HCT116 (cell line): ENCODE measurements at regions not wholly inside any gene's neighbourhood (a gene's known extent, or its start where the extent isn't known, plus 50 kb on each side); places are given as distances from the start of the nearest gene placed in this dataset.

Experiments
- ATAC-seq: fragments of 200-7000 bp; cut with Tn5 transposase; 2 replicates; pipeline ENCODE4 v1.9.1; 2020; ENCODE audit warnings: mild to moderate bottlenecking, moderate library complexity
- BruUV-seq: library from RNA; stranded (reverse); fragments of 400-500 nt; replicated peaks from 2 replicates; lab custom pipeline; 2021; lab: Mats Ljungman, UMichigan
- CTCF ChIA-PET: fragments of 300-600 bp; sonication (Branson Sonifier 250); formaldehyde crosslinking; loops from one replicate; lab custom pipeline; 2021; ENCODE audit warnings: antibody characterized with exemption; lab: Charles Lee
- POLR2A ChIA-PET: fragments of 300-600, 350-600 bp; sonication (Branson Sonifier 250); formaldehyde crosslinking; loops from one replicate; lab custom pipeline; 2021; ENCODE audit warnings: antibody characterized with exemption; lab: Charles Lee
- RAD21 ChIA-PET, 2 experiments: fragments of 300-600 bp; sonication (Branson Sonifier 250); formaldehyde crosslinking; loops; one replicate each; lab custom pipeline; 2023; ENCODE audit warnings: low total read pairs in 2 of 2; ENCODE audit not compliant: uncharacterized antibody in 2 of 2, unreplicated experiment in 2 of 2, low non-redundant PET in 1 of 2; lab: Charles Lee
- DNase-seq: peaks from one replicate; pipeline ENCODE4 v3.0.0-alpha.2; 2010; ENCODE audit warnings: low read depth, low spot score
- H2AFZ ChIP-seq: fragments of 200-600 bp; shearing (Covaris generic), sonication (generic); 2 replicates; pipeline ENCODE4 v1.6.1; 2017; ENCODE audit warnings: low read depth, mixed run types, mixed read lengths, antibody characterized with exemption, low read length; ENCODE audit not compliant: poor library complexity, severe bottlenecking
- H3K27ac ChIP-seq: 2 replicates; pipeline ENCODE4 v1.5.1; 2012; ENCODE audit warnings: low read depth, low read length
- H3K27me3 ChIP-seq: fragments of 200-600 bp; sonication (generic); 2 replicates; pipeline ENCODE4 v1.6.1; 2016; ENCODE audit warnings: mixed run types, low read length, mixed read lengths; ENCODE audit not compliant: insufficient read depth
- H3K36me3 ChIP-seq, 2 experiments: fragments of 200-500 bp in 1 of 2; fragments of 200-600 bp in 1 of 2; sonication (Bioruptor generic) in 1 of 2; sonication (generic) in 1 of 2; 2 replicates each; pipeline versions ENCODE4 v1.5.1 to v1.6.1; 2014 to 2016; ENCODE audit warnings: low read length in 2 of 2, inconsistent platforms in 1 of 2, mixed read lengths in 1 of 2, mixed run types in 1 of 2; ENCODE audit not compliant: insufficient read depth in 2 of 2, control insufficient read depth in 1 of 2
- H3K4me1 ChIP-seq, 2 experiments: fragments of 200-600 bp in 1 of 2; sonication (generic) in 1 of 2; 2 replicates each; pipeline versions ENCODE4 v1.5.1 to v1.6.1; 2012 to 2017; ENCODE audit warnings: low read length in 2 of 2, inconsistent platforms in 1 of 2, mild to moderate bottlenecking in 1 of 2, mixed read lengths in 1 of 2, mixed run types in 1 of 2, moderate library complexity in 1 of 2; ENCODE audit not compliant: insufficient read depth in 2 of 2, control insufficient read depth in 1 of 2
- H3K4me2 ChIP-seq: fragments of 200-600 bp; sonication (generic); 2 replicates; pipeline ENCODE4 v1.6.1; 2017; ENCODE audit warnings: mixed run types, low read length, mixed read lengths
- H3K4me3 ChIP-seq, 2 experiments: fragments of 200-600 bp in 1 of 2; sonication (generic) in 1 of 2; replicated peaks in 1 of 2; 2 replicates each; pipeline ENCODE4 v1.5.1; 2011 to 2016; ENCODE audit warnings: low read length in 2 of 2, control low read depth in 1 of 2, low read depth in 1 of 2, mild to moderate bottlenecking in 1 of 2, mixed read lengths in 1 of 2, mixed run types in 1 of 2
- H3K79me2 ChIP-seq: fragments of 200-600 bp; sonication (generic); 2 replicates; pipeline ENCODE4 v1.6.1; 2017; ENCODE audit warnings: mild to moderate bottlenecking, mixed run types, low read length, moderate library complexity, mixed read lengths; ENCODE audit not compliant: insufficient read depth
- H3K9ac ChIP-seq: fragments of 200-600 bp; sonication (generic); 2 replicates; pipeline ENCODE4 v1.6.1; 2016; ENCODE audit warnings: low read length, mixed read lengths
- H3K9me2 ChIP-seq: fragments of 200-600 bp; sonication (generic), shearing (Covaris generic); 2 replicates; pipeline ENCODE4 v1.6.1; 2017; ENCODE audit warnings: mixed run types, mild to moderate bottlenecking, moderate library complexity; ENCODE audit not compliant: insufficient read depth
- H3K9me3 ChIP-seq, 2 experiments: fragments of 200-500 bp in 1 of 2; fragments of 200-600 bp in 1 of 2; sonication (Bioruptor generic) in 1 of 2; sonication (generic) in 1 of 2; 2 replicates each; pipeline ENCODE4 v1.6.1; 2014 to 2017; ENCODE audit warnings: low read length in 2 of 2, mixed read lengths in 2 of 2, inconsistent platforms in 1 of 2, low read depth in 1 of 2, mild to moderate bottlenecking in 1 of 2, mixed run types in 1 of 2, moderate library complexity in 1 of 2; ENCODE audit not compliant: control insufficient read depth in 1 of 2, insufficient read depth in 1 of 2
- H4K20me1 ChIP-seq: fragments of 200-600 bp; sonication (generic), shearing (Covaris generic); 2 replicates; pipeline ENCODE4 v1.6.1; 2017; ENCODE audit warnings: mixed run types, mild to moderate bottlenecking, moderate library complexity; ENCODE audit not compliant: insufficient read depth
- CBX3 ChIP-seq: IDR thresholded peaks from 2 replicates; pipeline ENCODE4 v1.6.1; 2012; ENCODE audit warnings: low read depth
- CEBPB ChIP-seq: IDR thresholded peaks from 2 replicates; pipeline ENCODE4 v1.6.1; 2012; ENCODE audit warnings: low read depth
- EGR1 ChIP-seq: IDR thresholded peaks from 2 replicates; pipeline ENCODE4 v1.6.1; 2012; ENCODE audit warnings: low read depth
- ELF1 ChIP-seq: IDR thresholded peaks from 2 replicates; pipeline ENCODE4 v1.6.1; 2012; ENCODE audit warnings: low read depth, borderline replicate concordance
- EZH2 ChIP-seq: fragments of 200-600 bp; sonication (generic); IDR thresholded peaks from 2 replicates; pipeline ENCODE4 v1.6.1; 2017; ENCODE audit warnings: antibody characterized with exemption, mixed run types
- SP1 ChIP-seq: IDR thresholded peaks from 2 replicates; pipeline ENCODE4 v1.6.1; 2012; ENCODE audit warnings: low read depth
- TCF7L2 ChIP-seq: IDR thresholded peaks from 2 replicates; pipeline ENCODE4 v1.7.0; 2011; ENCODE audit warnings: borderline replicate concordance, inconsistent platforms; ENCODE audit not compliant: insufficient read depth, insufficient read length; ENCODE audit errors: extremely low read depth
- YY1 ChIP-seq: IDR thresholded peaks from 2 replicates; pipeline ENCODE4 v1.6.1; 2011; ENCODE audit warnings: low read length, low read depth, moderate library complexity, mild to moderate bottlenecking; ENCODE audit not compliant: insufficient replicate concordance; ENCODE audit errors: extremely low read depth
- ZFX ChIP-seq: fragments of 450-650 bp; IDR thresholded peaks from 2 replicates; pipeline ENCODE4 v1.6.1; 2017
- ZNF274 ChIP-seq: fragments of 200-500 bp; sonication (Bioruptor generic); IDR thresholded peaks from 2 replicates; pipeline ENCODE4 v1.6.1; 2014; ENCODE audit warnings: mild to moderate bottlenecking, low read depth, low read length, inconsistent platforms
- intact Hi-C: fragments of 100-400 bp; cut with micrococcal nuclease; formaldehyde crosslinking; loops from 2 replicates; pipeline ENCODE4 v1.10.0; 2022
- TF ChIP-seq, protein P1 (sequence below): IDR thresholded peaks from 2 replicates; pipeline ENCODE4 v1.6.1; 2012; ENCODE audit warnings: low read depth
- TF ChIP-seq, protein P2 (sequence below): IDR thresholded peaks from 2 replicates; pipeline ENCODE4 v1.6.1; 2012
- TF ChIP-seq, protein P3 (sequence below): IDR thresholded peaks from 2 replicates; pipeline ENCODE4 v1.6.1; 2011; ENCODE audit warnings: mild to moderate bottlenecking, low read length, moderate library complexity; ENCODE audit not compliant: insufficient replicate concordance; ENCODE audit errors: extremely low read depth

DNA sequence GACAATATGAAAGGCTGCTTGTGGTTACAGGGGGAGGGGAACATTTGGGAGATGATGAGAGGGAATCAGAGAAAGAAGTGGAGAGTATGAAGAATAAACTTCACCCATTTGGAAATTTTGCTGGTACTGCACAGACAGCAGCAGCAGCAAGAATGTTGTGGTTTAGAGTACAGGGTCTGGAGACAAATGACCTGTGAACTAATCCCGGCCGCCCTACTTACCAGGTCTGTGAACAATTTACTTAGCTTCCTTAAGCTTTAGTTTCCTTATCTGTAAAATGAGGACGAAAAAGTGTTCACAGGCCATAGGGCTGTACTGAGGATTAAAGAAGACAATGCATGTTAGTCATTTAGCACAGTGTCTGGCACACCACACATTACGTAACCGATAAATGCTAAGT lies 685.4 kb upstream of the CELF4 start:
- Histone ChIP-seq H3K79me2 (no peaks in the 10 kb centered on the region), H3K27me3 (no peaks in the 10 kb centered on the region), H3K9me2 (no peaks in the 10 kb centered on the region), H3K4me2 (no peak overlapping the region), H4K20me1 (no peaks in the 10 kb centered on the region), H3K9me3 (peaks cover 0 to 6% of the 10 kb centered on the region in 2 experiments; a peak in 2 of 4 replicates), H3K4me1 (no peaks in the 10 kb centered on the region), H3K4me3 (no peak overlapping the region), H3K27ac (no peak overlapping the region), H3K9ac (no peak overlapping the region), H2AFZ (no peak overlapping the region), H3K36me3 (no peaks in the 10 kb centered on the region)
- no peak for DNase-seq
- intact Hi-C loops = no loop called here
- no TSS peak for BruUV-seq
- ChIA-PET POLR2A (no interaction called here), CTCF (no interaction called here), RAD21 (no interaction called here)
- ATAC-seq = no peak
- no peak for TF ChIP-seq ELF1
- TF ChIP-seq SP1 = no peak
- TF ChIP-seq EZH2 = no peak
- TF ChIP-seq, protein P1, sequence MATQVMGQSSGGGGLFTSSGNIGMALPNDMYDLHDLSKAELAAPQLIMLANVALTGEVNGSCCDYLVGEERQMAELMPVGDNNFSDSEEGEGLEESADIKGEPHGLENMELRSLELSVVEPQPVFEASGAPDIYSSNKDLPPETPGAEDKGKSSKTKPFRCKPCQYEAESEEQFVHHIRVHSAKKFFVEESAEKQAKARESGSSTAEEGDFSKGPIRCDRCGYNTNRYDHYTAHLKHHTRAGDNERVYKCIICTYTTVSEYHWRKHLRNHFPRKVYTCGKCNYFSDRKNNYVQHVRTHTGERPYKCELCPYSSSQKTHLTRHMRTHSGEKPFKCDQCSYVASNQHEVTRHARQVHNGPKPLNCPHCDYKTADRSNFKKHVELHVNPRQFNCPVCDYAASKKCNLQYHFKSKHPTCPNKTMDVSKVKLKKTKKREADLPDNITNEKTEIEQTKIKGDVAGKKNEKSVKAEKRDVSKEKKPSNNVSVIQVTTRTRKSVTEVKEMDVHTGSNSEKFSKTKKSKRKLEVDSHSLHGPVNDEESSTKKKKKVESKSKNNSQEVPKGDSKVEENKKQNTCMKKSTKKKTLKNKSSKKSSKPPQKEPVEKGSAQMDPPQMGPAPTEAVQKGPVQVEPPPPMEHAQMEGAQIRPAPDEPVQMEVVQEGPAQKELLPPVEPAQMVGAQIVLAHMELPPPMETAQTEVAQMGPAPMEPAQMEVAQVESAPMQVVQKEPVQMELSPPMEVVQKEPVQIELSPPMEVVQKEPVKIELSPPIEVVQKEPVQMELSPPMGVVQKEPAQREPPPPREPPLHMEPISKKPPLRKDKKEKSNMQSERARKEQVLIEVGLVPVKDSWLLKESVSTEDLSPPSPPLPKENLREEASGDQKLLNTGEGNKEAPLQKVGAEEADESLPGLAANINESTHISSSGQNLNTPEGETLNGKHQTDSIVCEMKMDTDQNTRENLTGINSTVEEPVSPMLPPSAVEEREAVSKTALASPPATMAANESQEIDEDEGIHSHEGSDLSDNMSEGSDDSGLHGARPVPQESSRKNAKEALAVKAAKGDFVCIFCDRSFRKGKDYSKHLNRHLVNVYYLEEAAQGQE = no peak
- no peak for TF ChIP-seq CBX3
- TF ChIP-seq EGR1 = no peak
- no peak for TF ChIP-seq TCF7L2
- no peak for TF ChIP-seq ZNF274
- no peak for TF ChIP-seq CEBPB
- no peak for TF ChIP-seq ZFX
- TF ChIP-seq, protein P2, sequence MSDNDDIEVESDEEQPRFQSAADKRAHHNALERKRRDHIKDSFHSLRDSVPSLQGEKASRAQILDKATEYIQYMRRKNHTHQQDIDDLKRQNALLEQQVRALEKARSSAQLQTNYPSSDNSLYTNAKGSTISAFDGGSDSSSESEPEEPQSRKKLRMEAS = no peak
- TF ChIP-seq, protein P3, sequence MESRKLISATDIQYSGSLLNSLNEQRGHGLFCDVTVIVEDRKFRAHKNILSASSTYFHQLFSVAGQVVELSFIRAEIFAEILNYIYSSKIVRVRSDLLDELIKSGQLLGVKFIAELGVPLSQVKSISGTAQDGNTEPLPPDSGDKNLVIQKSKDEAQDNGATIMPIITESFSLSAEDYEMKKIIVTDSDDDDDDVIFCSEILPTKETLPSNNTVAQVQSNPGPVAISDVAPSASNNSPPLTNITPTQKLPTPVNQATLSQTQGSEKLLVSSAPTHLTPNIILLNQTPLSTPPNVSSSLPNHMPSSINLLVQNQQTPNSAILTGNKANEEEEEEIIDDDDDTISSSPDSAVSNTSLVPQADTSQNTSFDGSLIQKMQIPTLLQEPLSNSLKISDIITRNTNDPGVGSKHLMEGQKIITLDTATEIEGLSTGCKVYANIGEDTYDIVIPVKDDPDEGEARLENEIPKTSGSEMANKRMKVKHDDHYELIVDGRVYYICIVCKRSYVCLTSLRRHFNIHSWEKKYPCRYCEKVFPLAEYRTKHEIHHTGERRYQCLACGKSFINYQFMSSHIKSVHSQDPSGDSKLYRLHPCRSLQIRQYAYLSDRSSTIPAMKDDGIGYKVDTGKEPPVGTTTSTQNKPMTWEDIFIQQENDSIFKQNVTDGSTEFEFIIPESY = no peak
- no peak for TF ChIP-seq YY1
